ENCODE measurements at regions not wholly inside any gene's neighbourhood (a gene's known extent, or its start where the extent isn't known, plus 50 kb on each side); places are given as distances from the start of the nearest gene placed in this dataset.
A peak's percentile ranks its signal among the peaks of the same experiment; 100 is the strongest.
"Not testable (repeated sequence)": the region's sequence is repeated elsewhere in the genome, so short reads cannot be mapped to it uniquely, and the experiment has no call there.

DNA sequence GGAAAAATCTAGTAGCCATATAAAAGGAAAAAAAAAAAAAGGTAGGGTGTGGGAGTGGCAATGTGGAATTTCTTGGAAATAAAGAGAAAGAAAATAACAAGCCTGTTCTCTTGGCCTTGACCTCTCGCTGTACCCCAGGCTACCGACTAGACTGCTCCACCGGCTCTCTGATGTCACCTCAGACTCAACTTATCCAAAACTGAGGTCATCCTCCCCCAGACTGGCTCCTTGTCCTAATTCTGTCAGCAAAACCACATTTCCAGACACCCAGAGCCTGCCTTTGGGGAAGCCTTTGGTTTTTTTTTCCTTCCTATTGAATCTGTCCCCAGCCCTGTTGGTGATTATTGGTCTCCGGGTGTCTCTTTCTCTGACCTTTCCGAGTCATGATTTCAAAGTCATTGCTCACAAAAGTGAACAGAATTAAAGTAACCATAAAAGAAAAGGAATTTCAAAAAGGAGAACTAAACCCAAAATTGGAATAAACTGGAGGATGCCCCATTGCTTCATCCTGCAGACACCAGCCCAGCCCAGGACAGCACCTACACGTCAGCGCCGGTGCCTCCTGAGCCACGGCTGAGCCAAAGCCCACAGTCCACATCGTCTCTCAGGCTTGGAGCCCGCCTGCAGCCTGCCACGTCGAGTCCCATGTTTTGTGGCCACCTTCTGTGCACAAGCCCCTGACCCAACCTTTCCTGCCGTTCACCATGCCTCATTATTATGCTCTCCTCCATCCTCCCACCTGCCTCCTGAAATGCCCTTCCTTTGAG lies 170.7 kb downstream of the MYLK4 start:
- H3K27ac Mint-ChIP-seq, result no peak overlapping the region
- no peaks in the 10 kb centered on the region for H3K9me3 Mint-ChIP-seq
- no peaks in the 10 kb centered on the region for H3K4me1 Mint-ChIP-seq (ENCODE audit: low read depth in 2 of 2)
- ATAC-seq, result no peak
- peaks cover 25 to 55% of the 10 kb centered on the region in 2 donors for H3K27me3 Mint-ChIP-seq
- no peak overlapping the region for H3K4me3 Mint-ChIP-seq
- no peak for DNase-seq (ENCODE audit: low spot score)
- H3K36me3 Mint-ChIP-seq, result peaks cover 7% of the 10 kb centered on the region

DNA sequence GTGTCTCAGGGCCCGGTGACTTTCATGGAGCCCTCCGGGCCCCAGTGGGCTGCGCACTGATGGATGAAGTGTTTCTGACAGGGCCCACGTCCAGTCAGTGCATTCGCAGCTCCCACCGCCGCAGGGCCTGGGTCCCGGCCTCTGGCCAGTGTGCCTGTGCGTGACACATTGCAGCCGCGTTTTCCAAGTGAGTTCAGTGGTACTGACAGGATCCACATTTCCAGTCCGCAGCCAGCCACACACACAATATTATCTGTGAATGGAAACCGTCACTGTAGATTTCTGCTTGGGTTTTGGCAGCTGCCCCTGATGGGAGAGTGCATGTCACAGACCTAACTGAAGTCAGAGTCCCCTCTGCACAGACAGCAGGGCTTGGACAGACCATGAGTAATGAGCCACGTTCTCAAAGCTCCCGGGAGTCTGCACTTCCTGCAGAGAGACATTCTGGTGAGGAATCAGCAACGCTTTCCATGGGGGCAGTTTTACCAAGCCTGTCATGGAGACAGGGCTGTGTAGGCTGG lies 171.4 kb downstream of the MYLK4 start:
- no peak for DNase-seq (ENCODE audit: low spot score)
- Mint-ChIP-seq H3K4me3 (no peak overlapping the region), H3K27me3 (peaks cover 28 to 61% of the 10 kb centered on the region in 2 donors), H3K9me3 (no peaks in the 10 kb centered on the region), H3K36me3 (peaks cover 8% of the 10 kb centered on the region), H3K27ac (no peak overlapping the region), H3K4me1 (ENCODE audit: low read depth in 2 of 2) (no peaks in the 10 kb centered on the region)
- ATAC-seq, result peak in 1 of 2 donors; percentile 36

DNA sequence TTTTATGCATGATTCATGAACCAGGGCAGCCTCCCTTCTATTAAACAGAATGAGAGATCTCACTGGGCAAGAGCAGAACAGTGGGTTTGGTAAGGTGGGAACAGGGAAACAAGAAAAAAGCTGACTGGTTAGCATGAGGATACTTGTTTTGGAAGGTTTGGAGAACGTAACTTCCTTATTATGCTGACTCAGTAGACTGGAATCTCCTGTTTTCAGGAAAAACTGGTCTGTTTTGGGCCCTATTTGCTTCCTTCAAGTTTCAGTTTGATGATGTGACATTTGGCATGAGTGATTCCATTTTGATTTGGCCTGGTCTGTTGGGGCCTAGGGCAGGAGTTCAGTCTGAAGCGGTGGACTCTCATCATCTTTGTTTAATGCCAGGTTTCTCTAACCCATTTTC lies 172.0 kb downstream of the MYLK4 start:
- DNase-seq (ENCODE audit: low spot score), result no peak
- Mint-ChIP-seq H3K9me3 (no peaks in the 10 kb centered on the region), H3K36me3 (peaks cover 8% of the 10 kb centered on the region), H3K27me3 (peaks cover 28 to 63% of the 10 kb centered on the region in 2 donors), H3K4me3 (no peak overlapping the region), H3K4me1 (ENCODE audit: low read depth in 2 of 2) (no peaks in the 10 kb centered on the region), H3K27ac (no peak overlapping the region)
- ATAC-seq, result no peak

- Mint-ChIP-seq H3K4me3 (no peak overlapping the region), H3K4me1 (ENCODE audit: low read depth in 2 of 2) (no peaks in the 10 kb centered on the region)
These were observed 174.2 kb downstream of the MYLK4 start for GRCh38 chr6:2576499-2576898.

GRCh38 chr6:2575236-2575635 lies 175.5 kb downstream of the MYLK4 start:
- H3K9me3 Mint-ChIP-seq, result no peaks in the 10 kb centered on the region
- ATAC-seq (no peak), DNase-seq (ENCODE audit: low spot score) (no peak)
- peaks cover 19 to 59% of the 10 kb centered on the region in 2 donors for H3K27me3 Mint-ChIP-seq
- no peak overlapping the region for H3K4me3 Mint-ChIP-seq
- H3K4me1 Mint-ChIP-seq (ENCODE audit: low read depth in 2 of 2), result no peaks in the 10 kb centered on the region
- peaks cover 8% of the 10 kb centered on the region for H3K36me3 Mint-ChIP-seq
- no peak overlapping the region for H3K27ac Mint-ChIP-seq

More at GRCh38 chr6:2576499-2576898, 174.2 kb downstream of the MYLK4 start:
- Mint-ChIP-seq H3K9me3 (no peaks in the 10 kb centered on the region), H3K27me3 (peaks cover 18 to 56% of the 10 kb centered on the region in 2 donors), H3K36me3 (peaks cover 8% of the 10 kb centered on the region), H3K27ac (no peak overlapping the region)
- DNase-seq (ENCODE audit: low spot score) (no peak), ATAC-seq (no peak)

GRCh38 chr6:2569420-2569819 lies 181.3 kb downstream of the MYLK4 start:
- H3K27ac Mint-ChIP-seq; H3K9me3 Mint-ChIP-seq; DNase-seq (ENCODE audit: low spot score); H3K4me1 Mint-ChIP-seq (ENCODE audit: low read depth in 2 of 2); H3K4me3 Mint-ChIP-seq; ATAC-seq; H3K36me3 Mint-ChIP-seq: not testable (repeated sequence)
- peaks cover 27 to 63% of the 10 kb centered on the region in 2 donors for H3K27me3 Mint-ChIP-seq

- Mint-ChIP-seq H3K4me1 (ENCODE audit: low read depth in 2 of 2) (peaks cover 13 to 14% of the 10 kb centered on the region in 2 donors), H3K4me3 (no peak overlapping the region), H3K27ac (no peak overlapping the region), H3K27me3 (peaks cover 28 to 66% of the 10 kb centered on the region in 2 donors), H3K9me3 (no peaks in the 10 kb centered on the region), H3K36me3 (no peaks in the 10 kb centered on the region)
- no peak for DNase-seq (ENCODE audit: low spot score)
- ATAC-seq, result no peak
These were observed 184.7 kb downstream of the MYLK4 start for GRCh38 chr6:2566048-2566447.

DNA sequence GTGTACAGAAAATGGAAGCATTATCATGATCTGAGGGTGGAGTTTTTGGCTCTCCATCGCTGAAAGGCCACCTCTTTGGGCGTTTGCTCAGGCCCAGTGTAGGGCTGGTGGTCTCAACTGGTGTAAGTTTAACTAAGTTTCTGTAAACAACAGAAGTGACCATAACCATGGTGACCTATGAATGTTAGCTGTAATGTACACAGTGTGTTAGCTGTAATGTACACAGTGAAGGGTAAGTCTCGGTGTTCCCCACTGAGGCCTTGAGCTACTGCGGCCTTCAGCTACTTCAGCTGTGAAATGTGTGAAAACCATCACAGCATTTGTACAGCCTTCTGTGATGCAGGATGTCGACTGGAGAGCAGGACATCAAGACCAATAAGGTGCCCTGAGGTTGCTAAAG lies 185.2 kb downstream of the MYLK4 start:
- peaks cover 13 to 14% of the 10 kb centered on the region in 2 donors for H3K4me1 Mint-ChIP-seq (ENCODE audit: low read depth in 2 of 2)
- no peak overlapping the region for H3K4me3 Mint-ChIP-seq
- peak in 1 of 2 donors; percentile 56 for ATAC-seq
- no peak overlapping the region for H3K27ac Mint-ChIP-seq
- no peaks in the 10 kb centered on the region for H3K9me3 Mint-ChIP-seq
- peaks cover 29 to 64% of the 10 kb centered on the region in 2 donors for H3K27me3 Mint-ChIP-seq
- no peaks in the 10 kb centered on the region for H3K36me3 Mint-ChIP-seq
- no peak for DNase-seq (ENCODE audit: low spot score)

- DNase-seq (ENCODE audit: low spot score) (no peak), ATAC-seq (peak; percentile 72 to 88)
- H3K9me3 Mint-ChIP-seq, result no peaks in the 10 kb centered on the region
- no peak overlapping the region for H3K4me3 Mint-ChIP-seq
- no peaks in the 10 kb centered on the region for H3K36me3 Mint-ChIP-seq
- peaks cover 13 to 14% of the 10 kb centered on the region in 2 donors for H3K4me1 Mint-ChIP-seq (ENCODE audit: low read depth in 2 of 2)
- no peak overlapping the region for H3K27ac Mint-ChIP-seq
- H3K27me3 Mint-ChIP-seq, result peaks cover 29 to 58% of the 10 kb centered on the region in 2 donors
These were observed 187.1 kb downstream of the MYLK4 start for GRCh38 chr6:2563635-2564034.

GRCh38 chr6:2562721-2563451 lies 187.8 kb downstream of the MYLK4 start:
- Mint-ChIP-seq H3K4me3 (no peak overlapping the region), H3K27ac (no peak overlapping the region), H3K4me1 (ENCODE audit: low read depth in 2 of 2) (peaks cover 13 to 14% of the 10 kb centered on the region in 2 donors), H3K27me3 (peaks cover 25 to 51% of the 10 kb centered on the region in 2 donors), H3K9me3 (no peaks in the 10 kb centered on the region), H3K36me3 (no peaks in the 10 kb centered on the region)
- DNase-seq (ENCODE audit: low spot score) (no peak), ATAC-seq (no peak)

DNA sequence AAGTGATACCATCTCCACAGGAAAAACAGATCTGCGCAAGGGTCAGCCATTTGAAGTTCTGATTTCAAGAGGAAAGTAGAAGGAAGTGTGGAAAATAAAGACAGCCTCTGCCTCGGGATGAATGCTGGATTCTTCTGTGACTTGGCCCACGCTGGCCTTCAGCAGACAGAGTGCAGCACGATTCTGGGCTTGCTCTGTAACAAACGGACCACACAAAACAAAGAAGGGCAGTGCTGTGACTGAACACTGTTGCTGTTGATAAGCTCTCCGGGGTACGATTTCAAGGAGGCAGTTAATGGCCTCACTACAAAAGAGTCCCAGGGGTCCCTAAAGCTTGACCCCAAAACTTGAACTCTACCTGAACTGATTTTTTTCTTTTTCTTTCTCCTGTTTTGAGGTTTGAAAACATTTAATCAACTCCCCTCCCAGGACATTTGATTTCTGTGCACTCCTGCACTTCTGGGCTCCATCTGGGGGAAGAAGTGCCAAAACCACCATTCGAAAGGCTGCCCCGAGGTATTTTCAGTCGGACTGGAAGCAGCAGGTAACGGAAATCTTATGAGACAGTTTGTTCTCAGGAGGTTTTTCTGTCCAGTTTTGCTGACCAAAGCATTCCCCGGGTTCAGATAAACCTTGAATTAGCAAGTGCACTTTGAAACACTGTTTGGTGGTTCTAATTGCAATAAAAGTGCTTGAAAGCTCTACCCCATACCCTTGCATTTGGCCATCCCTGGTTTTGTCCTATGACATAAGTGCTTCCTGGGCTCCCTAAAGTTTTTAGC lies 189.6 kb downstream of the MYLK4 start:
- DNase-seq (ENCODE audit: low spot score) (no peak), ATAC-seq (no peak)
- Mint-ChIP-seq H3K36me3 (no peaks in the 10 kb centered on the region), H3K4me3 (no peak overlapping the region), H3K4me1 (ENCODE audit: low read depth in 2 of 2) (peaks cover 13 to 14% of the 10 kb centered on the region in 2 donors), H3K27me3 (peaks cover 17 to 35% of the 10 kb centered on the region in 2 donors), H3K27ac (no peak overlapping the region), H3K9me3 (no peaks in the 10 kb centered on the region)

DNA sequence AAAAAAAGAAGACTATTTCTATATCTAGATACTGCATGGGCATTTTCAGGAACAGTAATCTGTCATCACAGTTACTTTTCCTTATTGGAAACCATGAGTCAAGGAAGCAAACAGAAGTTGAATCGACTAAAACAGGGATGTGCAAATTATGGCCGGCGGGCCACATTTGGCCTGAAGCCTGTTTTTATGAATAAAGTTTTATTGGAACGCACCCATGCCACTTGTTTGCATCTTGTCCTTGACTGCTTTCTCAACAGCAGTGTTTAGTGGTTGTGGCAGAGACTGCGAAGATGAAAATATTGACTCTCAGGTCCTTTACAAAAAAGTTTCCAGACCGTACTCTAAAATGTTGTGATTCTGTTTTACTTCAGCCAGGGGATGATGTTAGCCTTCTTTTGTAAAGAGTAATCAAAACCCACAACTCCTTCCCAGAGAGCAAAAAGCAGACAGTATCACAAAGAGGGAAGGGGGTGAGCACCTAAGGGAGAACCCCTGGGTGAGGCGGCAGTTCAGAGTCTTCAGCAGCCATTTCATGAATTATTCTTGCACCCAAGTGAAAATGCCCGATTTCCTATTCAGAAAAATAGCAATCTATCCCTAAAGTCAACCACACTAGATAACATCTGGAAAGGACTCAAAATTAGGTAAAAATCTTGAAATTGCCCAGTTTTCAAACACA lies 190.4 kb downstream of the MYLK4 start:
- ATAC-seq (no peak), DNase-seq (ENCODE audit: low spot score) (no peak)
- no peaks in the 10 kb centered on the region for H3K9me3 Mint-ChIP-seq
- peaks cover 20 to 35% of the 10 kb centered on the region in 2 donors for H3K27me3 Mint-ChIP-seq
- no peak overlapping the region for H3K27ac Mint-ChIP-seq
- H3K4me3 Mint-ChIP-seq, result no peak overlapping the region
- peaks cover 11 to 12% of the 10 kb centered on the region in 2 donors for H3K4me1 Mint-ChIP-seq (ENCODE audit: low read depth in 2 of 2)
- H3K36me3 Mint-ChIP-seq, result no peaks in the 10 kb centered on the region

Data from natural killer cell treated with Interleukin-12 subunit alpha and Interleukin-12 subunit beta and Interleukin-15 and Interleukin-18, amount 100 ng/mL, for 72 hours (primary cell).